Naive thymus-derived CD4-positive, alpha-beta T cell (primary cell): ENCODE measurements at regions not wholly inside any gene's neighbourhood (a gene's known extent, or its start where the extent isn't known, plus 50 kb on each side); places are given as distances from the start of the nearest gene placed in this dataset.

Experiments
- ATAC-seq: fragments of 150-1000 bp; cut with Tn5 transposase; 2 replicates; pipeline ENCODE4 v1.10.0; 2021; ENCODE audit warnings: mild to moderate bottlenecking, moderate library complexity
- CTCF ChIA-PET: fragments of 350-600 bp; sonication (Branson Sonifier 250); formaldehyde crosslinking; loops from one replicate; lab custom pipeline; 2021; ENCODE audit warnings: antibody characterized with exemption; lab: Charles Lee
- POLR2A ChIA-PET: fragments of 350-600 bp; sonication (Branson Sonifier 250); formaldehyde crosslinking; loops from one replicate; lab custom pipeline; 2021; ENCODE audit warnings: antibody characterized with exemption, inconsistent platforms; lab: Charles Lee
- DNase-seq, 9 donors: peaks; one replicate each; pipeline versions ENCODE4 v3.0.0 to v3.0.0-alpha.2; 2020 to 2022; ENCODE audit warnings: mixed read lengths in 1 of 9
- H3K27ac ChIP-seq: one replicate; pipeline ENCODE4 v1.7.0; 2013; ENCODE audit warnings: mild to moderate bottlenecking, low read depth, low read length, moderate library complexity
- H3K27me3 ChIP-seq, 2 donors: one replicate each; pipeline ENCODE4 v1.7.0; 2013; ENCODE audit warnings: low read length in 2 of 2, mild to moderate bottlenecking in 2 of 2, moderate library complexity in 2 of 2; ENCODE audit not compliant: control insufficient read depth in 2 of 2, insufficient read depth in 2 of 2
- H3K36me3 ChIP-seq, 3 experiments: 1 replicate in 2 of 3; 2 replicates in 1 of 3; pipeline ENCODE4 v1.7.0; 2013; ENCODE audit warnings: low read length in 3 of 3, mild to moderate bottlenecking in 3 of 3, moderate library complexity in 1 of 3; ENCODE audit not compliant: insufficient read depth in 3 of 3, control insufficient read depth in 2 of 3
- H3K4me1 ChIP-seq, 2 donors: one replicate each; pipeline ENCODE4 v1.7.0; 2013; ENCODE audit warnings: low read length in 2 of 2, mild to moderate bottlenecking in 2 of 2, moderate library complexity in 1 of 2; ENCODE audit not compliant: control insufficient read depth in 2 of 2, insufficient read depth in 2 of 2
- H3K4me3 ChIP-seq: 2 replicates; pipeline ENCODE4 v1.7.0; 2013; ENCODE audit warnings: mild to moderate bottlenecking, low read length
- H3K9me3 ChIP-seq, 3 experiments: 1 replicate in 2 of 3; 2 replicates in 1 of 3; pipeline ENCODE4 v1.7.0; 2013; ENCODE audit warnings: low read length in 3 of 3; ENCODE audit not compliant: control insufficient read depth in 2 of 3
- H3K27ac Mint-ChIP-seq, 9 donors: one replicate each; pipeline ENCODE4 v1.8.0; 2020 to 2022; ENCODE audit warnings: mixed read lengths in 9 of 9, mild to moderate bottlenecking in 8 of 9, moderate library complexity in 5 of 9, inconsistent platforms in 2 of 9
- H3K27me3 Mint-ChIP-seq, 5 donors: one replicate each; pipeline ENCODE4 v1.8.0; 2021 to 2022; ENCODE audit warnings: mixed read lengths in 5 of 5, mild to moderate bottlenecking in 1 of 5
- H3K36me3 Mint-ChIP-seq, 5 donors: one replicate each; pipeline ENCODE4 v1.8.0; 2020 to 2022; ENCODE audit warnings: mixed read lengths in 5 of 5, mild to moderate bottlenecking in 3 of 5, inconsistent platforms in 1 of 5
- H3K4me1 Mint-ChIP-seq, 7 donors: one replicate each; pipeline ENCODE4 v1.8.0; 2020 to 2022; ENCODE audit warnings: mixed read lengths in 7 of 7, mild to moderate bottlenecking in 3 of 7, inconsistent platforms in 1 of 7
- H3K4me3 Mint-ChIP-seq, 10 donors: one replicate each; pipeline ENCODE4 v1.8.0; 2020 to 2022; ENCODE audit warnings: mild to moderate bottlenecking in 10 of 10, mixed read lengths in 10 of 10, moderate library complexity in 6 of 10, inconsistent platforms in 2 of 10
- H3K9me3 Mint-ChIP-seq, 11 donors: one replicate each; pipeline ENCODE4 v1.8.0; 2020 to 2022; ENCODE audit warnings: mixed read lengths in 11 of 11, mild to moderate bottlenecking in 4 of 11, inconsistent platforms in 1 of 11, moderate library complexity in 1 of 11
- intact Hi-C, 2 donors: fragments of 100-400 bp; cut with micrococcal nuclease; formaldehyde crosslinking; loops; one replicate each; pipeline ENCODE4 v1.15.1; 2023

GRCh38 chr10:124161601-124162000, 68.2 kb upstream of the CHST15 start:
- Histone ChIP-seq H3K4me1 (no peaks in the 10 kb centered on the region), H3K27ac (no peak overlapping the region), H3K4me3 (no peak overlapping the region), H3K36me3 (no peaks in the 10 kb centered on the region), H3K9me3 (no peaks in the 10 kb centered on the region), H3K27me3 (no peaks in the 10 kb centered on the region)
- ATAC-seq = no peak
- peaks cover 0 to 4% (median 0%) of the 10 kb centered on the region in 5 donors for H3K36me3 Mint-ChIP-seq
- peaks cover 18 to 32% (median 19%) of the 10 kb centered on the region in 5 donors for H3K27me3 Mint-ChIP-seq
- DNase-seq = no peak
- CTCF ChIA-PET = no interaction called here
- POLR2A ChIA-PET = no interaction called here
- H3K4me1 Mint-ChIP-seq = no peaks in the 10 kb centered on the region
- intact Hi-C loops = no loop called here
- no peak overlapping the region for H3K27ac Mint-ChIP-seq
- H3K9me3 Mint-ChIP-seq = peaks cover 0 to 7% (median 3%) of the 10 kb centered on the region in 11 donors
- H3K4me3 Mint-ChIP-seq = no peak overlapping the region

GRCh38 chr10:124160943-124161582, 67.7 kb upstream of the CHST15 start:
- Histone ChIP-seq H3K4me1 (no peaks in the 10 kb centered on the region), H3K27me3 (no peaks in the 10 kb centered on the region), H3K4me3 (no peak overlapping the region), H3K27ac (no peak overlapping the region), H3K9me3 (no peaks in the 10 kb centered on the region), H3K36me3 (no peaks in the 10 kb centered on the region)
- POLR2A ChIA-PET = no interaction called here
- no peak overlapping the region for H3K4me3 Mint-ChIP-seq
- CTCF ChIA-PET = no interaction called here
- H3K9me3 Mint-ChIP-seq = peaks cover 0 to 7% (median 3%) of the 10 kb centered on the region in 11 donors
- peaks cover 0 to 4% (median 0%) of the 10 kb centered on the region in 5 donors for H3K36me3 Mint-ChIP-seq
- no peaks in the 10 kb centered on the region for H3K4me1 Mint-ChIP-seq
- no peak for ATAC-seq
- no peak overlapping the region for H3K27ac Mint-ChIP-seq
- intact Hi-C loops = no loop called here
- H3K27me3 Mint-ChIP-seq = peaks cover 18 to 32% (median 19%) of the 10 kb centered on the region in 5 donors
- no peak for DNase-seq

- no peak overlapping the region for H3K27ac ChIP-seq
- H3K27me3 ChIP-seq = no peaks in the 10 kb centered on the region
- Mint-ChIP-seq H3K27me3 (peaks cover 13 to 29% (median 17%) of the 10 kb centered on the region in 5 donors), H3K4me1 (peaks cover 0 to 4% (median 0%) of the 10 kb centered on the region in 7 donors), H3K4me3 (no peak overlapping the region), H3K9me3 (peaks cover 0 to 6% (median 3%) of the 10 kb centered on the region in 11 donors), H3K27ac (no peak overlapping the region), H3K36me3 (peaks cover 0 to 4% (median 0%) of the 10 kb centered on the region in 5 donors)
- POLR2A ChIA-PET = no interaction called here
- DNase-seq (no peak), ATAC-seq (no peak)
- no peak overlapping the region for H3K4me3 ChIP-seq
- H3K4me1 ChIP-seq = no peaks in the 10 kb centered on the region
- no peaks in the 10 kb centered on the region for H3K9me3 ChIP-seq
- intact Hi-C loops = no loop called here
- CTCF ChIA-PET = no interaction called here
- H3K36me3 ChIP-seq = no peaks in the 10 kb centered on the region
Observed at GRCh38 chr10:124160176-124160575, 66.8 kb upstream of the CHST15 start.

- Mint-ChIP-seq H3K27ac (no peak overlapping the region), H3K36me3 (peaks cover 0 to 5% (median 0%) of the 10 kb centered on the region in 5 donors), H3K9me3 (peaks cover 0 to 6% (median 3%) of the 10 kb centered on the region in 11 donors), H3K4me3 (no peak overlapping the region), H3K4me1 (peaks cover 0 to 4% (median 0%) of the 10 kb centered on the region in 7 donors), H3K27me3 (peaks cover 9 to 26% (median 14%) of the 10 kb centered on the region in 5 donors)
- no peak overlapping the region for H3K27ac ChIP-seq
- H3K27me3 ChIP-seq = no peaks in the 10 kb centered on the region
- intact Hi-C loops = no loop called here
- no peak overlapping the region for H3K4me3 ChIP-seq
- DNase-seq = no peak
- POLR2A ChIA-PET = no interaction called here
- H3K9me3 ChIP-seq = no peaks in the 10 kb centered on the region
- no peaks in the 10 kb centered on the region for H3K36me3 ChIP-seq
- H3K4me1 ChIP-seq = no peaks in the 10 kb centered on the region
- CTCF ChIA-PET = no interaction called here
- no peak for ATAC-seq
Observed at GRCh38 chr10:124159153-124159552, 65.8 kb upstream of the CHST15 start.

GRCh38 chr10:124158592-124158991, 65.2 kb upstream of the CHST15 start:
- peaks cover 0 to 5% (median 0%) of the 10 kb centered on the region in 5 donors for H3K36me3 Mint-ChIP-seq
- no peaks in the 10 kb centered on the region for H3K9me3 ChIP-seq
- peaks cover 9 to 21% (median 13%) of the 10 kb centered on the region in 5 donors for H3K27me3 Mint-ChIP-seq
- H3K27ac ChIP-seq = no peak overlapping the region
- DNase-seq = no peak
- ChIA-PET CTCF (no interaction called here), POLR2A (no interaction called here)
- H3K4me3 ChIP-seq = no peak overlapping the region
- H3K4me1 Mint-ChIP-seq = peaks cover 0 to 4% (median 0%) of the 10 kb centered on the region in 7 donors
- no peak for ATAC-seq
- no peaks in the 10 kb centered on the region for H3K36me3 ChIP-seq
- H3K27me3 ChIP-seq = no peaks in the 10 kb centered on the region
- intact Hi-C loops = no loop called here
- H3K27ac Mint-ChIP-seq = no peak overlapping the region
- no peak overlapping the region for H3K4me3 Mint-ChIP-seq
- H3K9me3 Mint-ChIP-seq = peaks cover 0 to 6% (median 3%) of the 10 kb centered on the region in 11 donors
- no peaks in the 10 kb centered on the region for H3K4me1 ChIP-seq

GRCh38 chr10:124157271-124157681, 63.9 kb upstream of the CHST15 start:
- Mint-ChIP-seq H3K36me3 (peaks cover 0 to 5% (median 0%) of the 10 kb centered on the region in 5 donors), H3K9me3 (peaks cover 0 to 6% (median 3%) of the 10 kb centered on the region in 11 donors), H3K27me3 (peaks cover 6 to 16% (median 10%) of the 10 kb centered on the region in 5 donors), H3K4me3 (no peak overlapping the region), H3K27ac (no peak overlapping the region), H3K4me1 (peaks cover 0 to 4% (median 0%) of the 10 kb centered on the region in 7 donors)
- Histone ChIP-seq H3K36me3 (no peaks in the 10 kb centered on the region), H3K4me1 (peaks cover 4 to 12% of the 10 kb centered on the region in 2 donors), H3K27me3 (no peaks in the 10 kb centered on the region), H3K27ac (no peak overlapping the region), H3K9me3 (no peaks in the 10 kb centered on the region), H3K4me3 (no peak overlapping the region)
- DNase-seq = no peak
- ATAC-seq = no peak
- POLR2A ChIA-PET = no interaction called here
- intact Hi-C loops = no loop called here
- CTCF ChIA-PET = no interaction called here
